ENCODE measurements at regions not wholly inside any gene's neighbourhood (a gene's known extent, or its start where the extent isn't known, plus 50 kb on each side); places are given as distances from the start of the nearest gene placed in this dataset.

GRCh38 chr7:1342090-1342640 lies 109.5 kb downstream of the UNCX start:
- no peak for TF ChIP-seq CTCF (IDR thresholded peaks at IDR 0.05; ENCODE audit: control extremely low read depth, extremely low read depth, low read depth, missing control alignments)
- ChIA-PET POLR2A (no interaction called here), CTCF (no interaction called here)
- no peak for DNase-seq (ENCODE audit: extremely low spot score)

- no peak for TF ChIP-seq CTCF (IDR thresholded peaks at IDR 0.05; ENCODE audit: control extremely low read depth, extremely low read depth, low read depth, missing control alignments)
- no peak for DNase-seq (ENCODE audit: extremely low spot score)
- ChIA-PET POLR2A (no interaction called here), CTCF (no interaction called here)
Measured at GRCh38 chr7:1343551-1343950, 110.9 kb downstream of the UNCX start.

GRCh38 chr7:1344421-1344820 lies 111.7 kb downstream of the UNCX start:
- no peak for TF ChIP-seq CTCF (IDR thresholded peaks at IDR 0.05; ENCODE audit: control extremely low read depth, extremely low read depth, low read depth, missing control alignments)
- CTCF ChIA-PET, result no interaction called here
- no peak for DNase-seq (ENCODE audit: extremely low spot score)
- POLR2A ChIA-PET, result no interaction called here

GRCh38 chr7:1344981-1345701 lies 112.5 kb downstream of the UNCX start:
- POLR2A ChIA-PET, result no interaction called here
- no peak for TF ChIP-seq CTCF (IDR thresholded peaks at IDR 0.05; ENCODE audit: control extremely low read depth, extremely low read depth, low read depth, missing control alignments)
- CTCF ChIA-PET, result no interaction called here
- DNase-seq (ENCODE audit: extremely low spot score), result no peak

GRCh38 chr7:1345796-1346755 lies 113.2 kb downstream of the MICALL2 start:
- no peak for DNase-seq (ENCODE audit: extremely low spot score)
- CTCF ChIA-PET, result interaction anchor here (1.1 kb wide), 1 partner anchor 9 kb away, joined by 3 read pairs; no protein-coding TSS in a partner anchor
- no peak for TF ChIP-seq CTCF (IDR thresholded peaks at IDR 0.05; ENCODE audit: control extremely low read depth, extremely low read depth, low read depth, missing control alignments)
- POLR2A ChIA-PET, result no interaction called here

GRCh38 chr7:1346851-1347250 lies 112.4 kb downstream of the MICALL2 start:
- ChIA-PET CTCF (interaction anchor here (1.1 kb wide), 1 partner anchor 8 kb away, joined by 3 read pairs; no protein-coding TSS in a partner anchor), POLR2A (no interaction called here)
- TF ChIP-seq CTCF (IDR thresholded peaks at IDR 0.05; ENCODE audit: control extremely low read depth, extremely low read depth, low read depth, missing control alignments), result no peak
- DNase-seq (ENCODE audit: extremely low spot score), result no peak

Measured in GM10248 (cell line).